Putamen (tissue), 1 donor: ENCODE measurements at regions not wholly inside any gene's neighbourhood (a gene's known extent, or its start where the extent isn't known, plus 50 kb on each side); places are given as distances from the start of the nearest gene placed in this dataset.

Experiments used
- DNase-seq: peaks from one replicate; pipeline ENCODE4 v3.0.0-alpha.2; 2016; ENCODE audit warnings: low spot score

DNA sequence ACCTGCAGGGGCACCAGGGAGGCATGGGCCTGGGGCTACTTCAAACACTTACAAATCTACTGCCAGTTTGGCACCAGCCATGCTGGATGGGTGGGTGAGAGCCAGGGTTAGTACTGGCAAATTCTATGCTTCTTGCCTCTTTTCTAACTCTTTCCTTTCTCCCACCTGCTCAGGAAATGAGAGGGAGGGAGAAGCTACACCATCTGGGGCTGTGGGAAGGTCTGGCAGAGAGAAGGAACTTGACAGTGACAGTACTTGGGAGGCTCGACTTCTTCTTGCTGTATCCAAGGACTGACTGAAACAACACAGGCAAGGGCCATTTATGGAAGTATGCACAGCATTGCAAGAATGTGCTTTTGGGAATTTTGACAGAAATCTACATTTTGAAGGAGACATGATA is 149.6 kb upstream of the DYRK2 start:
- no peak for DNase-seq

DNA sequence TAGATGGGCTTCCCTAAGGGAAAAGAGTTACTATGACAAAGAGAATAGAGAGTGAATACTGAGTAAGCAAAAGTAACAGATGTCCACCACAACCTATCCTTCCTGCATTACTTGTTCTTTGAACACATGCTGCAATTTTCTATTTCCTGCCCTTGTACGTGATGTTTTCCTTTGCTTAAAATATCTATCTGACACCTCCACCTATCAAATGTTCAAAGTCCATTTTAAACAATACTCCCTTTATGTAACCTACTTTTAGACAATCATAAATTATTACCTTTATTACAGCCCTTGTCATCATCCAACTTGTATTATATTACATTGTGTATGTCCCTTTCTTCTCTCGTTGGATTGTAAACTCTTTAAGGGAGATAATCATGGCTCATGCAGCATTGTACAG is 147.2 kb upstream of the DYRK2 start:
- no peak for DNase-seq

DNA sequence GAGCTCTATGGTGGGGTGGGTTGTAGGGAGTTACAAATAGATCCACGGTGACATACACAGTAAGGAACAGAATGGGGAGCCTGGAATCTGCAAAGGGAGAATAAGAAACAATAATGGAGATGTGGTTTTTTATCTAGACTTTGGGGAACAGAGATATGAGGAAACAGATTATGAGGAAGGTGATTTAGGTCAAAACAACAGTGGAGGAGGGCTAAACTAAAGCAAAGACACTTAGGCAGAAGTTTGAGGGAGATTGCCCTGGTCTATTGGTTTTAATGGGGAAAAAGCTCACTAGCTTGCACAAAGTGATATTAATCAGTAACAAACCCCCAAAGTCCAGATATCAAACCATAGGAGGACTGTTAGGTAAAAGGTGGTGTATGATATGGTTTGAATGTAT is 144.5 kb upstream of the DYRK2 start:
- DNase-seq, result no peak

DNA sequence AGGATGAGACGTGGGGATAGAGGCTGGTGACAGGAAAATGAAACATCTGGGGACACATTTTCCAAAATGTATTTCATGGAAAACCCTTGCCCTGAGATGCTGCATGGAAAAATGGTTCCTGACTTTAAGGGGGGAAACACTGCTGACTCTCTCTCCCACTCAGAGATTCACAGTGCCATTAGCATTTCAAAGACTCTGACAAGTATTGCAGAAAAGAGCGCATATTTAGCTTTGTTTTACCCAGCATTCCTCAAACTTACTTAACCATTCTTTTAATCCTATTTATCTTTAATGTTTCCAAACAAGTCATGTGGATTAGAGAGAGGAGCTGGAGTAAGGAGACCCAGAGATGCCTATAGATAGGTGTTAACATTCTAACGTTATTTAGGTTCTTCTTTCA is 141.8 kb upstream of the DYRK2 start:
- DNase-seq, result no peak

DNA sequence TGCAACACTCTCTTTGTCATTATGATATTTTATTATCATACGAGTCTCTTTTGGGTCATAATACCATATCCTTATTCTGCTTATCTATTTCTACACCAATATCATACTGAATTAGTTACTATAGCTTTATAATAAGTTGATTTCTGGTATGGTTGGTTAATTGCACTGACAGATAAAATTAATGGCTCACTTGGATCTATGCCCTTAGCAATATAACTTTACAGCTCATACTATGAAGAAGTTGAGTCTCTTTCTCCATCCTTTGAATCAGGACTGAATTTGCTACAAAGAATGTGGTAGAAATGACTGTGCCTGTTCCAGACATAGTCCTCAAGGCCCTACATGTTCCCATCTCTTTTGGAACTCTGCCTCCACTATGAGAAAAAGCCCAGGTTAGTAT is 139.7 kb upstream of the DYRK2 start:
- no peak for DNase-seq

DNA sequence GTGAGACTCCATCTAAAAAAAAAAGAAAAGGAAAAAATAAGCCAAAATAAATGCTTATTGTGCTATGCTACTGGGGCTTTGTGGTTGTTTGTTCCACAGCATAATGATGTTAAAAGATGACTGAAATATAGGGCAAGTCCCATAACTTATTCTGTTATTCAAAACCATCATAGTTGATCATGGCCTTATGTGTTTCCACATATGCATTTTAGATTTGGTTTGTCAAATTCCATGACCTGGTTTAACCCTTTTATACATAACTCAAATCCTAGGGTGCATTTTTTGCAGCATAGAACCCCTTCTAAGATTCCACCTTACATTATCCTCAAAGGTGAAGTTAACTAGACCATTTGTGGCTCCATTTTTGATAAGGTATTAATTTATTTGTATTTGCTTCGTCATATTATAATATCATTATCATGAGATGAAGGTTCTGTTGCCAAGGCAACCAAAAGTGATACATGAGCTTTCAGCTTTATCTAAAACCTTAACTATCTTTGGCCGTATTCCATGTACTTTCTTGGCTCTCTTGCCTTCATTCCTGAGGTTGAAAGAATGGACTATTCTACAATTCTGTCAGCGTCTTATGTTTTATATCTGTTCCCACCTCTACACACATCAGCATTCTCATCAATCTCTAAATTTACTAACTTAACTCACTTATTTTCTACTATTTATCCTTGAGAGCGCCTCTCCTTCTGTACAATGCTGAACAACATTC is 138.7 kb upstream of the DYRK2 start:
- DNase-seq, result no peak

DNA sequence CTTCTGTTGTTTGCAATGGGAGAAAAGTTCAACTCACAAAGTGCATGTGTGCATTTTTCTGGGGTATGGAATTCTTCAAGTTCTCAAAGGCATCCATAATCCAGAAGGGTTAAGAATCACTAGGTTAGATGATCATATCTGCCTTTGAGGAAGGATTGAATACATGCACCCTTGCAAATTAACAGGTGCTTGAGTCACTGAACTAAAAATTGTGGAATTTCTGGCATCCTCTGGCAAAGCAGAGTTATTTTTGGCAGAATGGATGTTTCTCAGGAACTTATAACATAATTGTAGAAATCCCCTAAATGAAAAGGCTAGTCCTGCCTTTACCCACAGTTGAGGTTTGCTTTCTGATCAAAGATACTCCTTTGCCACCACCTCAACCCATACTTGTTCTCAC is 136.5 kb upstream of the DYRK2 start:
- no peak for DNase-seq

DNA sequence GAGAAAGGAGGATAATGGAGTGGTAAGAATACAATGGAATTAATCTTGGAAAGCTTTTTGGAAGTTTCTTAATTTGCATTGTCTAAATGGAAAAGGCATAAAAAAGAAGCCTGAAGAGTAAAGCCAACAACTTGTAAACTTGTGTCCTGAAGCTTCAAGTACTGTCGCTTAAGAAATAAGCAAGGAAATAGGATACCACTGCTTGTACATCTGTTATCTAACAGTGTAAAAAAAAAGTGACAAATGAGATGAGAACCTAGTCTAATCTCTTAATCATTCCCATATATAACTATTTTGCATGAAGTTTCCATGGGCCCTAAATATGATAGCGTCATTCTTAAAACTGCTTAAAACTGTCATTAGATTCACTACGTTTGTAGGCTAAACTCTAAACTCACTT is 134.0 kb upstream of the DYRK2 start:
- no peak for DNase-seq

DNA sequence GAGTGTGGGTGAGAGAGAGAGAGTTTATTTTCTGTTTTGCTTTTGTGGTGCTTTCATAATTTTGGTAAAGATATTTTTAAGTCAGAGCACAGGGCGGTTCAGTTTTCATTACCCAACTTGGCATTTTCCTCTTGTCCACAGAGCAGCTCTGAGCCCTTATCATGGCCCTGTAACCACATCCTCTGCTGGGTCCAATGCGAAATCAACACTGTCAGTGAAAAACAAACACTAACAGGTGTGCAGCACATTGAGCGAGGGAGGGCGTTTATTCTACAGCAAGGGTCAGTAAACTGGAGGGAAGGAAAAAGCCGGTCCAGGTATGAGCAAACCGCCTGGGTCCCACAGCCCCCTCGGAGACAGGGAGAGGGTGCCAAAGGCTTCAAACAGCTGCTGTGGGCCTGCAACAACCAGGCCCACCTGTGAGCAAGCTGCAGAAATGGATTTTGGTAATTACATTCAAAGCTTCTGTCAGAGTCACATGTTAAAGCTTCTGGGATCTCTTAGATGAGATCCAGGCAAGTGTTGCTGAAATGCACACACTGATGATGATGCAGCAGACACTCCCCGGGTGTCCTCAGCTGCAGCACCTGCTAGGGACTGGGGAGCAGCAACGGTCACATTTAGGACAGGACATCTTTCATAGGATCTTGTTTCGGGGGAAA is 132.7 kb upstream of the DYRK2 start:
- no peak for DNase-seq

DNA sequence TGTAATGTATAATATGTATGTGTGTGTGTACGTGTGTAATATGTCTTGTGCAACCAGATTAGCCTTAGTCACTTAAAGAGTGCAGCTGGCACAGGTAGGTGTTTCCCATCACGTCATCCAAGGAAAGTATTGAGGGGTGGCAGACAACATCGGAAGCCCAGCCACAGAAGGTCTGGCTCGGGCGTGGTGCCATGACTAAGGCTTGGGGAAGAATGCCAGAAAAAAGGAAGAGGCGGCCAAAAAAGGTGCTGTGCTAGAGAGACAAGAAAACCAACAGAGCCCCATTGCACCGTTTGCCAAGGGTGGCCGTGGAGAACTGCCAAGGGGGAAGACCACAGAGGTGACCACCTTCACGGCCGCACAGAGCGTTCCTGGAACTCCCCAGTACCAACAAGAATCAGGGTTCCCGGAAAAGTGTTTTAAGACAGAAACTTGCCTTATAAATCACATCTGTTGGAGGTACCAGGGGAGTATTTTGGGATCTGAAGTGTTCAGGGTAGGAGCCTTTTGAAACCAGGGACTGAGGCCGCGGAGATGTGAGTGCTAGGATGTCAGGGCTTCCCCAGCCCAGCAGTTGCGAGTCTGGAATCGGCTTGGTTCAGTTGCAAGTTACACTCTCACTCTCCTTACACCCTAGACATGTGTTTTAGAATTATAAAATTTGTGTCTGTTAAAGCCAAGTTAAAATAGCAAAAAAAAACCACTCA is 131.2 kb upstream of the DYRK2 start:
- no peak for DNase-seq

DNA sequence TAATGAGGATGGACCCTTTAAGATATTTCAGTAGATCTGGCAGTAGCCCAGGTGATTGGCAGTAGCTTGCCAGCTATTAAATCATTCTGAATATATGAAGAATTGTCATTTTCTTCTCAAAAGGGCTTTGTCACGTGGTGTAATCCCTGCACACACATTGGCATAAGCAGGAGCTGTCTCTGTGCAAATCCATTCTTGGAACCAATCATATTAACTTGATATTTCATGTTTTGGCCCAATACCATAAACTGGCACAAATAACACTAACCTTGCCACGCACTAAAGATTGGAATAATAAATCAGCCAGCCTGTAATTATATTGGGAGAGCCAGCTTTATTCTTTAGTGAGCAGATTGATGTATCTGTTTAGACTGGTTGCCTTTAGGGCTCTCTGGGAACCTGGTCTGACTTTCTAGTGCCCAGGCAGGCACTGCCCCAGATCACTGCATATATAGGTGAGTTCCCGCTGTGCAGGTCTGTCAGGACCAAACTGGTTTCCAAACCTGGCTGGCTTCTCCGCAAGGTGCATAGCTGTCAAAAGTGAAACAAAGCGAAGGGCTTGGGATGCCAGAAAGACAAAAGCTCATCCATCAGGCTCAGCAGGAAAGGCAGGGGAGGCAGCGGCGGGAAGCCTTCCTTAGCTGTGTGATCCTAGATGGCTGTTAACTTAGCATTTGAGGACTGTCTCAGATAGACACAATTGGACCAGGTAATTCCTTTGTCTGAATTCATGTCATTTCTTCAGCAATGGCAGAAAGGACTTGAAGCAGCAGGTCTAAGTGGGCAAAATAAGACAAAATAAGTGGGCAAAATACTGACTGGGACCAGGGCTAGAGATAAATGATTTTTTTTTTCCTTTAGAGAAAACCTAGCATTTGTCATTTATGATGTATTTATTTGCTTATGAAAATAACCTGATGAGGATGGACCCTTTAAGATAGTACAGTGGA is 128.8 kb upstream of the DYRK2 start:
- no peak for DNase-seq

DNA sequence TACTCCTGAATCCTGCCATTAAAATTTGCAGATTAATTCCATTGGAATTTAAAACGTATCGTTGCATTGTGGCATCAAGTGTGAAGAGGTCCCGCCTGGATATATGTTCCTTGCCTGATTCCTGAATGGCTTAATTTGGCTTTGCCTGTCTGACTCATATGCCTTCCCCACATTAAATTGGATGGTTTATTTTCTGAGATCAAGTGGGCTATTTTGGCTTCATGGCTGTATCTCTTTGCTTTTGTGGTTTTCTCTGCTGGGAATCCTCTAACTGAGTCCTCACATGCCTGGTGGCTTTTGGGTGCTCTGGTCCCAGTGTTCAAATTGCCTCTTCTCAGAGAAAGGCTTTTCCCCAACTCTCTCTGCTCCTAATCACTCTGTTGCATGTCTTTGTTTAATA is 127.9 kb upstream of the DYRK2 start:
- no peak for DNase-seq

DNA sequence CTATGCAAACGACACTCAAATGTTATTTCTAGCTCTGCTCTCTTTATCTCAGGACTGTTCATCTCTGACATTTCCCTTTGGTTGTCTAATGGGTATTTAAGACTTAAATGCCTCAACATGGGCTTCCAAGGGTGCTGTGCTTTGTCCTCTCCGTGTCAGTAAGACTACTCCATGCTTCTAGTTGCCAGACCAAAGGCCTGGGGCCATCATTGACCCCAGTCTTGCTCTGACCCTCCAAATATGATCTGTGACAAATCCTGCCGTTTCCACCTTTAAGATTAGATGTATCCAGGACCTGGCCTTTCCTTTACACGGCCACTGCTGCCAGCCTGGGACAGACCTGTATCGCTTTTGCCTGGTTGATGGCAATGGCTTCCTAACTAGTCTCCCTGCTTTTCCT is 126.3 kb upstream of the DYRK2 start:
- DNase-seq, result no peak

DNA sequence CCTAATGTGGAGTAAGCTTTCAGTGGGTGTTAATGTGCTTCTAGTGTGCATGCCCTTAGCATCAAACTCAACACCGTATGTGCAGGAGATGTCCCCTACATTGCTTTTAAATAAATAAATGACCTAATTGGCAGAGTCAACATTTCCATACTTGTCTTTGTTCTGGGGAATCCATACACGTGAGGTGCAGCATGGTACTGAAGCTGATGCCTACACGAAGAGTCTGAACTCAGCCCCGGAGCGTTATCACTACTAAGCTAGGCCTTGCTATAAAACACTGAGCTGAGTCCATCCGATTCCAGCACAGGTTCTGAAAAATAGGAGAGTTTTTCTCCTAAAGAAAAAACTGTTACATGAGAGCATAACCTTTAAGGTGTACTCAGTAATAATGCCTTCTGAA is 125.0 kb upstream of the DYRK2 start:
- DNase-seq, result no peak

DNA sequence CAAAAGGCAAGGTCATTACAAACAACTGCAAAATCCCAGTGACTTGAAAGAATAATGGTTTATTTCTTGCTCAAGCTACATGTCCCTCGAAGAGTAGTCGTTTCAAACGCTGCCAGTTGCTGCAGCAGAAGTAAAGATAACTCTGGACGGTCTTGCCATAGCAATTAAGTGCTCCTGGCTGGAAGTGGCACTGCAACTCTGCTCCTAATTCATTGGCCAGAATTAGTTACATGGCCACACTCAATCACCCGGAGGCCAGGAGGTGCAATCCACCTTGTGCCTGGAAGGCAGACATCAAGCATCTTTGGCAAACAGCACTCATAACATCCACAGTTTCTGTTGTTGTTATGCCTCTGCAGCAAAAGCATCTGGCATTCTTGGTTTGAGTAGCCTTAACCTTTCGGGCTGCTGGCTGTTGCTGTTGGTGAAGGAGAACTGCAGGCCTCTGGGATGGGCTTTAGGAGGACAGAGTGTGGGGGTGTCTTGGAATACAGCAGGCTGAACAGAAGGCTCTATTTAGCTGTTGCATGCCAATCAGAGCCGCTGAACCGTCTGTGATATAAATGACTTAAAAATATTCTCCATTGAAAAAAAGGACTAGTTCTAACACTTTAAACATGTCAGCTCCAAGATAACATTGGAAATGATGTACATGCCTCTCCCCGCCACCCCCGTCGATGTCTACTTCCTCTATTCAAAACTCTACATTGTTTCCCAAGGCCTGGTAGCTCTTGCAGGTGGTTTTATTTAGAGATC is 123.5 kb upstream of the DYRK2 start:
- no peak for DNase-seq

DNA sequence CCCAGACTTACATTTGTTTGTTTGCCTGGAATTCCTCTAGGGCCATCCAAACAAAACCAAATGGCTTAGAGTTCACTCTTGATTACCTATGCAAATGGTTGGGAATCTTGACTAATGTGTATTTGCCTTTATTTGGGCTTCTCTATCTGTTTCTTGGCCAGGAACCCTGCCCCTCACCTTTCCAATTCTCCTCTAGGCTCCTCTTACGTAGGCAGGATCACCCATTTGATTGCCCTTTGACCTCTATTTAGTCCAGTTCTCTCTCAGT is 123.0 kb upstream of the DYRK2 start:
- no peak for DNase-seq

DNA sequence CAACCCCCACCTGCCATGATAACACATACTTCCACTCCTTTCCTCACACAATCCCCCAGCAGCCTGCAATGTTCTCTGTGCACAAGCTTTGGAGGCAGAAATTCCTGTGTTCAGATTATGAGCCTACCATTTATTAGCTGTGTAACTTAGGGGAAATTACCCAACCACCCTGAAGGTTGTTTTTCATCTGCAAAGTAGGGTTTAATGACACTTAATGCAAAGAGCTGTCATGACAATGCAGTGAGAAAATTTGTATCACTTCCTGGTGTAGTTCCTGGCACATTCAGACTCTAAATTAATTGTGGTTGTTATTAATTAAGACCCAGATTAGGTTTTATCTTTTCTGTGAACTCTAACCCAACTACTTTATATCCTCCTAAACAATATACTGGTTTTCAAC is 122.4 kb upstream of the DYRK2 start:
- no peak for DNase-seq

DNA sequence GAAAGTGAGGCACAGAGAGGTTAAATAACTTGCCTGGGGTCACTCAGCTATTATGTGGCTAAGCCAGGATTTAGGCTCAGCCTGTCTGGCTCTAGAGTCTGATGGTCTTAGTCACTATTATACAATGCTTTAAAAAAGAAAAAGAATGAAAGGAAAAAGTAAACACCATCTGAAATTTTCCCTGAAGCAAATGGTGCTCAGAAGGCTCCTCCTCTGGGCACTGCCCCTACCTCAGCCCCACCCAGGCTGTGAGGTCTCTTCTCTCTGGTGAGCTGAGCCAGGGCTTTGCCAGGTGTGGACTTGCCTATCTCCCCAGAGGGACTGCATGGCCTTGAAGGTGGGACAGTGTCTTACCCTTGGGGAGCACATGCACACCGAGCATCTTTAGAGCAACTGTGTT is 117.5 kb upstream of the DYRK2 start:
- DNase-seq, result no peak

DNA sequence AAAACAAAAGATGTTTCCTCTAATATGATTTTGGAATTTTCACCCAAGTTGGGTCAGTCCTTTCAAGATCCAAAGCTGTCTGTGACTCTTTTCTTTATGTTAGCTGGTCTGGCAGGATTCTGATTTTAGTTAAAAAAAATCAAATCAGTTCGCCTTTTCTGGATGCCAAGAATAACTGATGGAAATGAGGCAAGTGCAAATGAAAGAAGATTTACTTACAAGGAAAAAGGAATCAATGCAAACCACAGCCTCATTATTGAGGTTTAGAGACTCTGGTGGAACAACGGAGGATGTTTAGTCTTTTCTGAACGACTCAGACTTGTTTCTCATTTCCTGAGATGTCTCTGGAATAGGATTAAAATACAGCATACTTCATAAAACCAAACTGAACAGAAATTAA is 117.0 kb upstream of the DYRK2 start:
- DNase-seq, result no peak

DNA sequence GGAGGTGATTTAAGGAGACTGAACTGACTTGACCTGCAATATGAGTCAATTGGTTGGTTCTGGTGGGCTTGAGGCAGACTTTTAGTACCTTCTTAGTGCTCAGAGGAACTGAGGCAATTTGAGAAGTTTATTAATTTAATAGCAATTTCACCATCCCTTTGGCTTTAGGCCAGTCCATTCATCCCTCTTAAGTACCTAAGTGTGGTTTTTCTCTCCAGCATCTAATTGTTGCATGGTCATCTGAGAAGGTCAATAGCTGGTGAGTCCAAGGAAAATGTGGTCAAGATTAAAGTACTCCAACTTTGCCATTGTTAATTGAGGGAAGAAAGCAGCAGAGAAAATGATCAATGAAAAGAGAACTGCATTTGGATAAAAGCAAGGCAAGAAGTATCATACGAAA is 115.4 kb upstream of the DYRK2 start:
- no peak for DNase-seq

DNA sequence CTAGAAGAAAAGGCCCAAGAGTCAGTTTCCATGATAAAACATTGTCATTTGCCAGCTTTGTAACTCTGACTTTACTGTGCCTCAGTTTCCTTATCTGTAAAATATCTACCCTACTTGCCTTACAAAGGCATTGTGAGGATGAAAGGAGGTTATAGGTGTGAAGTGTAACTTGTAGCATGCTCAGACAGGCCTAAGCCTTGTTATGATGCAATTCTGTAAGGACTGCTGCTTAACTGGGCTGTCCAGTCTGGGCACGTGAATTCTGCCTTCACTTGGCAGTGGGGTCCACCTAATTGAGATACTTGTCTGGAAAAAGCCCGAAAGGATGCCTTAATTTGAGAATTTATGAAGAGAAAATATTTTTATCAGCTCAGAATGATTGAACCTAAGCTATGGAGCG is 114.5 kb upstream of the DYRK2 start:
- no peak for DNase-seq

DNA sequence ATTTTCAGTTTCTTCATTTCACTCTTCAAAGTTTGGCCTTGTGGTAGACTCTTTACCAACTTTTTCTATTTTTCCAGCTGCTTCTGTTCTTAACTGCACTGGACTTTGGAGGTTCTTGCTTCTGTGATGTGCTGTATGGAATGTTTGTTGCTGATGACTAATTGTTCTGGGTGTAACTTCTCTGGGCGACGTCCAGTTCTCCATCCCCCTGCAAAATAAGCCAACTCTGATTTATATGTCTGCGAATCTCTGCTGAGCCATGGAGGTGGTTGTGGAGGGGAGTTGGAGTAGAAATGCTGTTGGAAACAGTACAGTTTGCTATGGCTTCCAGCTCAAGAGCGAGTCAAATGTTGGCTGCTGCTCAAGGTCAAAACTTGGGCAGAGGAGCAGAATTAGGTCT is 113.9 kb upstream of the DYRK2 start:
- DNase-seq, result no peak
